Naive thymus-derived CD4-positive, alpha-beta T cell (primary cell): ENCODE measurements at regions not wholly inside any gene's neighbourhood (a gene's known extent, or its start where the extent isn't known, plus 50 kb on each side); places are given as distances from the start of the nearest gene placed in this dataset.

Experiments used
- ATAC-seq: fragments of 150-1000 bp; cut with Tn5 transposase; 2 replicates; pipeline ENCODE4 v1.10.0; 2021; ENCODE audit warnings: mild to moderate bottlenecking, moderate library complexity
- CTCF ChIA-PET: fragments of 350-600 bp; sonication (Branson Sonifier 250); formaldehyde crosslinking; loops from one replicate; lab custom pipeline; 2021; ENCODE audit warnings: antibody characterized with exemption; lab: Charles Lee
- POLR2A ChIA-PET: fragments of 350-600 bp; sonication (Branson Sonifier 250); formaldehyde crosslinking; loops from one replicate; lab custom pipeline; 2021; ENCODE audit warnings: antibody characterized with exemption, inconsistent platforms; lab: Charles Lee
- DNase-seq, 9 donors: peaks; one replicate each; pipeline versions ENCODE4 v3.0.0 to v3.0.0-alpha.2; 2020 to 2022; ENCODE audit warnings: mixed read lengths in 1 of 9
- H3K27ac ChIP-seq: one replicate; pipeline ENCODE4 v1.7.0; 2013; ENCODE audit warnings: mild to moderate bottlenecking, low read depth, low read length, moderate library complexity
- H3K27me3 ChIP-seq, 2 donors: one replicate each; pipeline ENCODE4 v1.7.0; 2013; ENCODE audit warnings: low read length in 2 of 2, mild to moderate bottlenecking in 2 of 2, moderate library complexity in 2 of 2; ENCODE audit not compliant: control insufficient read depth in 2 of 2, insufficient read depth in 2 of 2
- H3K36me3 ChIP-seq, 3 experiments: 1 replicate in 2 of 3; 2 replicates in 1 of 3; pipeline ENCODE4 v1.7.0; 2013; ENCODE audit warnings: low read length in 3 of 3, mild to moderate bottlenecking in 3 of 3, moderate library complexity in 1 of 3; ENCODE audit not compliant: insufficient read depth in 3 of 3, control insufficient read depth in 2 of 3
- H3K4me1 ChIP-seq, 2 donors: one replicate each; pipeline ENCODE4 v1.7.0; 2013; ENCODE audit warnings: low read length in 2 of 2, mild to moderate bottlenecking in 2 of 2, moderate library complexity in 1 of 2; ENCODE audit not compliant: control insufficient read depth in 2 of 2, insufficient read depth in 2 of 2
- H3K4me3 ChIP-seq: 2 replicates; pipeline ENCODE4 v1.7.0; 2013; ENCODE audit warnings: mild to moderate bottlenecking, low read length
- H3K9me3 ChIP-seq, 3 experiments: 1 replicate in 2 of 3; 2 replicates in 1 of 3; pipeline ENCODE4 v1.7.0; 2013; ENCODE audit warnings: low read length in 3 of 3; ENCODE audit not compliant: control insufficient read depth in 2 of 3
- H3K27ac Mint-ChIP-seq, 9 donors: one replicate each; pipeline ENCODE4 v1.8.0; 2020 to 2022; ENCODE audit warnings: mixed read lengths in 9 of 9, mild to moderate bottlenecking in 8 of 9, moderate library complexity in 5 of 9, inconsistent platforms in 2 of 9
- H3K27me3 Mint-ChIP-seq, 5 donors: one replicate each; pipeline ENCODE4 v1.8.0; 2021 to 2022; ENCODE audit warnings: mixed read lengths in 5 of 5, mild to moderate bottlenecking in 1 of 5
- H3K36me3 Mint-ChIP-seq, 5 donors: one replicate each; pipeline ENCODE4 v1.8.0; 2020 to 2022; ENCODE audit warnings: mixed read lengths in 5 of 5, mild to moderate bottlenecking in 3 of 5, inconsistent platforms in 1 of 5
- H3K4me1 Mint-ChIP-seq, 7 donors: one replicate each; pipeline ENCODE4 v1.8.0; 2020 to 2022; ENCODE audit warnings: mixed read lengths in 7 of 7, mild to moderate bottlenecking in 3 of 7, inconsistent platforms in 1 of 7
- H3K4me3 Mint-ChIP-seq, 10 donors: one replicate each; pipeline ENCODE4 v1.8.0; 2020 to 2022; ENCODE audit warnings: mild to moderate bottlenecking in 10 of 10, mixed read lengths in 10 of 10, moderate library complexity in 6 of 10, inconsistent platforms in 2 of 10
- H3K9me3 Mint-ChIP-seq, 11 donors: one replicate each; pipeline ENCODE4 v1.8.0; 2020 to 2022; ENCODE audit warnings: mixed read lengths in 11 of 11, mild to moderate bottlenecking in 4 of 11, inconsistent platforms in 1 of 11, moderate library complexity in 1 of 11
- intact Hi-C, 2 donors: fragments of 100-400 bp; cut with micrococcal nuclease; formaldehyde crosslinking; loops; one replicate each; pipeline ENCODE4 v1.15.1; 2023

GRCh38 chr17:62895320-62896301 is 70.4 kb upstream of the TANC2 start:
- H3K4me1 Mint-ChIP-seq = peaks cover 0 to 13% (median 8%) of the 10 kb centered on the region in 7 donors
- ChIA-PET POLR2A (interaction anchor here (0.9 kb wide), 1 partner anchor 69 kb away, joined by 3 read pairs; no protein-coding TSS in a partner anchor), CTCF (no interaction called here)
- no peaks in the 10 kb centered on the region for H3K36me3 Mint-ChIP-seq
- no peak overlapping the region for H3K4me3 Mint-ChIP-seq
- Histone ChIP-seq H3K27me3 (no peaks in the 10 kb centered on the region), H3K9me3 (no peaks in the 10 kb centered on the region), H3K36me3 (no peaks in the 10 kb centered on the region), H3K4me1 (no peaks in the 10 kb centered on the region), H3K4me3 (no peak overlapping the region), H3K27ac (no peak overlapping the region)
- ATAC-seq (peak; percentile 58), DNase-seq (no peak)
- H3K9me3 Mint-ChIP-seq = no peaks in the 10 kb centered on the region
- H3K27me3 Mint-ChIP-seq = peaks cover 0 to 8% (median 0%) of the 10 kb centered on the region in 5 donors
- intact Hi-C loops = no loop called here
- no peak overlapping the region for H3K27ac Mint-ChIP-seq

GRCh38 chr17:62892870-62893338 is 73.1 kb upstream of the TANC2 start:
- DNase-seq = peak in 1 of 9 donors; percentile 1
- H3K4me1 ChIP-seq = no peaks in the 10 kb centered on the region
- Mint-ChIP-seq H3K27me3 (peaks cover 1 to 14% (median 3%) of the 10 kb centered on the region in 5 donors), H3K27ac (peak overlapping the region in 3 of 9 donors; percentile 5 to 87 (median 51)), H3K36me3 (peaks cover 0 to 6% (median 0%) of the 10 kb centered on the region in 5 donors), H3K4me3 (no peak overlapping the region), H3K9me3 (peaks cover 0 to 8% (median 1%) of the 10 kb centered on the region in 11 donors), H3K4me1 (peaks cover 0 to 12% (median 8%) of the 10 kb centered on the region in 7 donors)
- CTCF ChIA-PET = no interaction called here
- no peak overlapping the region for H3K27ac ChIP-seq
- peak; percentile 86 for ATAC-seq
- no peaks in the 10 kb centered on the region for H3K27me3 ChIP-seq
- no peaks in the 10 kb centered on the region for H3K9me3 ChIP-seq
- POLR2A ChIA-PET = no interaction called here
- no peak overlapping the region for H3K4me3 ChIP-seq
- intact Hi-C loops = loop anchor here in 1 of 2 donors (5.0 kb wide), 1 partner anchor 74 kb away; the partner anchor contains the start of gene TANC2
- H3K36me3 ChIP-seq = no peaks in the 10 kb centered on the region

GRCh38 chr17:62892061-62892675 is 73.9 kb upstream of the TANC2 start:
- POLR2A ChIA-PET = no interaction called here
- no peak overlapping the region for H3K27ac Mint-ChIP-seq

GRCh38 chr17:62891659-62892058 is 74.4 kb upstream of the TANC2 start:
- peaks cover 6 to 13% (median 11%) of the 10 kb centered on the region in 5 donors for H3K27me3 Mint-ChIP-seq
- no peak overlapping the region for H3K27ac Mint-ChIP-seq
- peaks cover 0 to 12% (median 8%) of the 10 kb centered on the region in 7 donors for H3K4me1 Mint-ChIP-seq
- Histone ChIP-seq H3K4me1 (no peaks in the 10 kb centered on the region), H3K27me3 (no peaks in the 10 kb centered on the region), H3K4me3 (no peak overlapping the region), H3K9me3 (no peaks in the 10 kb centered on the region), H3K36me3 (no peaks in the 10 kb centered on the region), H3K27ac (no peak overlapping the region)
- ChIA-PET CTCF (no interaction called here), POLR2A (no interaction called here)
- ATAC-seq (no peak), DNase-seq (no peak)
- intact Hi-C loops = loop anchor here in 1 of 2 donors (5.0 kb wide), 1 partner anchor 76 kb away; the partner anchor contains the start of gene TANC2
- H3K36me3 Mint-ChIP-seq = peaks cover 0 to 9% (median 0%) of the 10 kb centered on the region in 5 donors
- no peak overlapping the region for H3K4me3 Mint-ChIP-seq
- H3K9me3 Mint-ChIP-seq = peaks cover 0 to 8% (median 2%) of the 10 kb centered on the region in 11 donors

More at GRCh38 chr17:62892061-62892675, 73.9 kb upstream of the TANC2 start:
- ATAC-seq = no peak
- H3K9me3 ChIP-seq = no peaks in the 10 kb centered on the region
- peaks cover 6 to 17% (median 7%) of the 10 kb centered on the region in 5 donors for H3K27me3 Mint-ChIP-seq
- H3K4me3 Mint-ChIP-seq = no peak overlapping the region
- H3K36me3 Mint-ChIP-seq = peaks cover 0 to 9% (median 0%) of the 10 kb centered on the region in 5 donors
- DNase-seq = no peak
- H3K4me3 ChIP-seq = no peak overlapping the region
- H3K36me3 ChIP-seq = no peaks in the 10 kb centered on the region
- intact Hi-C loops = loop anchor here in 1 of 2 donors (5.0 kb wide), 1 partner anchor 75 kb away; the partner anchor contains the start of gene TANC2
- CTCF ChIA-PET = no interaction called here
- no peak overlapping the region for H3K27ac ChIP-seq
- peaks cover 0 to 8% (median 2%) of the 10 kb centered on the region in 11 donors for H3K9me3 Mint-ChIP-seq
- peaks cover 0 to 12% (median 8%) of the 10 kb centered on the region in 7 donors for H3K4me1 Mint-ChIP-seq
- no peaks in the 10 kb centered on the region for H3K4me1 ChIP-seq
- no peaks in the 10 kb centered on the region for H3K27me3 ChIP-seq

GRCh38 chr17:62888765-62889164 is 77.3 kb upstream of the TANC2 start:
- no peak for DNase-seq
- Histone ChIP-seq H3K9me3 (no peaks in the 10 kb centered on the region), H3K27ac (no peak overlapping the region), H3K4me3 (no peak overlapping the region), H3K36me3 (no peaks in the 10 kb centered on the region), H3K4me1 (no peaks in the 10 kb centered on the region), H3K27me3 (no peaks in the 10 kb centered on the region)
- H3K27me3 Mint-ChIP-seq = peaks cover 11 to 20% (median 18%) of the 10 kb centered on the region in 5 donors
- peaks cover 0 to 12% (median 8%) of the 10 kb centered on the region in 7 donors for H3K4me1 Mint-ChIP-seq
- peaks cover 0 to 9% (median 0%) of the 10 kb centered on the region in 5 donors for H3K36me3 Mint-ChIP-seq
- no peak overlapping the region for H3K4me3 Mint-ChIP-seq
- peaks cover 0 to 8% (median 2%) of the 10 kb centered on the region in 11 donors for H3K9me3 Mint-ChIP-seq
- intact Hi-C loops = no loop called here
- ChIA-PET CTCF (no interaction called here), POLR2A (no interaction called here)
- no peak for ATAC-seq
- H3K27ac Mint-ChIP-seq = no peak overlapping the region

- no peaks in the 10 kb centered on the region for H3K9me3 ChIP-seq
- no peaks in the 10 kb centered on the region for H3K4me1 ChIP-seq
- Mint-ChIP-seq H3K27me3 (peaks cover 11 to 22% (median 18%) of the 10 kb centered on the region in 5 donors), H3K9me3 (peaks cover 0 to 8% (median 2%) of the 10 kb centered on the region in 11 donors), H3K4me1 (peaks cover 0 to 8% (median 7%) of the 10 kb centered on the region in 7 donors), H3K4me3 (no peak overlapping the region), H3K27ac (no peak overlapping the region), H3K36me3 (peaks cover 0 to 9% (median 0%) of the 10 kb centered on the region in 5 donors)
- ATAC-seq (no peak), DNase-seq (no peak)
- no peak overlapping the region for H3K4me3 ChIP-seq
- no peak overlapping the region for H3K27ac ChIP-seq
- ChIA-PET CTCF (no interaction called here), POLR2A (no interaction called here)
- H3K27me3 ChIP-seq = no peaks in the 10 kb centered on the region
- intact Hi-C loops = no loop called here
- H3K36me3 ChIP-seq = no peaks in the 10 kb centered on the region
These were observed 77.9 kb upstream of the TANC2 start for GRCh38 chr17:62888148-62888547.
